ENCODE measurements at regions not wholly inside any gene's neighbourhood (a gene's known extent, or its start where the extent isn't known, plus 50 kb on each side); places are given as distances from the start of the nearest gene placed in this dataset.

GRCh38 chr6:14858808-14859207 lies 387.1 kb upstream of the JARID2 start:
- no peak for DNase-seq
- H3K9me3 ChIP-seq (replicated peaks; ENCODE audit: insufficient read depth, low read length): no peaks in the 10 kb centered on the region
- H3K27ac ChIP-seq (ENCODE audit: low read length): no peak overlapping the region
- no peak overlapping the region for H3K4me2 ChIP-seq (ENCODE audit: low read depth, low read length)
- no peaks in the 10 kb centered on the region for H4K20me1 ChIP-seq (ENCODE audit: insufficient read depth, low read length)
- no peak overlapping the region for H3K4me3 ChIP-seq (ENCODE audit: low read length)
- no peaks in the 10 kb centered on the region for H3K9me2 ChIP-seq (replicated peaks; ENCODE audit: insufficient read depth, low read length)
- no peaks in the 10 kb centered on the region for H3K79me2 ChIP-seq (ENCODE audit: low read length)
- no peak overlapping the region for H2AFZ ChIP-seq (ENCODE audit: low read length)
- no peaks in the 10 kb centered on the region for H3K4me1 ChIP-seq (ENCODE audit: low read length)
- TF ChIP-seq CTCF (IDR thresholded peaks at IDR 0.05; ENCODE audit: low read length) (no peak), EZH2phosphoT487 (IDR thresholded peaks at IDR 0.05; ENCODE audit: low read length) (no peak), EZH2 (optimal IDR thresholded peaks at IDR 0.05; ENCODE audit: low read depth, low read length) (no peak)
- no peaks in the 10 kb centered on the region for H3K36me3 ChIP-seq (replicated peaks; ENCODE audit: insufficient read depth, low read length)
- H3K27me3 ChIP-seq (replicated peaks; ENCODE audit: insufficient read depth, low read length): no peaks in the 10 kb centered on the region
- H3F3A ChIP-seq (ENCODE audit: insufficient read depth, low read length): no peaks in the 10 kb centered on the region
- H3K9ac ChIP-seq (ENCODE audit: low read length): no peak overlapping the region

- no peak overlapping the region for H3K4me2 ChIP-seq (ENCODE audit: low read depth, low read length)
- no peaks in the 10 kb centered on the region for H3K4me1 ChIP-seq (ENCODE audit: low read length)
- H3K79me2 ChIP-seq (ENCODE audit: low read length): no peaks in the 10 kb centered on the region
- no peak overlapping the region for H3K27ac ChIP-seq (ENCODE audit: low read length)
- DNase-seq: no peak
- no peak overlapping the region for H3K9ac ChIP-seq (ENCODE audit: low read length)
- no peaks in the 10 kb centered on the region for H3K9me2 ChIP-seq (replicated peaks; ENCODE audit: insufficient read depth, low read length)
- no peaks in the 10 kb centered on the region for H3K9me3 ChIP-seq (replicated peaks; ENCODE audit: insufficient read depth, low read length)
- no peaks in the 10 kb centered on the region for H3K27me3 ChIP-seq (replicated peaks; ENCODE audit: insufficient read depth, low read length)
- no peak for TF ChIP-seq EZH2phosphoT487 (IDR thresholded peaks at IDR 0.05; ENCODE audit: low read length)
- TF ChIP-seq CTCF (IDR thresholded peaks at IDR 0.05; ENCODE audit: low read length): no peak
- no peak for TF ChIP-seq EZH2 (optimal IDR thresholded peaks at IDR 0.05; ENCODE audit: low read depth, low read length)
- H3F3A ChIP-seq (ENCODE audit: insufficient read depth, low read length): no peaks in the 10 kb centered on the region
- H3K4me3 ChIP-seq (ENCODE audit: low read length): no peak overlapping the region
- H4K20me1 ChIP-seq (ENCODE audit: insufficient read depth, low read length): no peaks in the 10 kb centered on the region
- no peak overlapping the region for H2AFZ ChIP-seq (ENCODE audit: low read length)
- H3K36me3 ChIP-seq (replicated peaks; ENCODE audit: insufficient read depth, low read length): no peaks in the 10 kb centered on the region
Measured at GRCh38 chr6:14860774-14861173, 385.1 kb upstream of the JARID2 start.

GRCh38 chr6:14861491-14861943 lies 384.4 kb upstream of the JARID2 start:
- Histone ChIP-seq H3K4me2 (ENCODE audit: low read depth, low read length) (no peak overlapping the region), H3K9me2 (replicated peaks; ENCODE audit: insufficient read depth, low read length) (no peaks in the 10 kb centered on the region), H3K36me3 (replicated peaks; ENCODE audit: insufficient read depth, low read length) (no peaks in the 10 kb centered on the region), H3K27ac (ENCODE audit: low read length) (no peak overlapping the region), H3K9ac (ENCODE audit: low read length) (no peak overlapping the region), H3K79me2 (ENCODE audit: low read length) (no peaks in the 10 kb centered on the region), H3K27me3 (replicated peaks; ENCODE audit: insufficient read depth, low read length) (no peaks in the 10 kb centered on the region), H3F3A (ENCODE audit: insufficient read depth, low read length) (no peaks in the 10 kb centered on the region), H4K20me1 (ENCODE audit: insufficient read depth, low read length) (no peaks in the 10 kb centered on the region), H3K4me1 (ENCODE audit: low read length) (no peaks in the 10 kb centered on the region), H2AFZ (ENCODE audit: low read length) (no peak overlapping the region), H3K9me3 (replicated peaks; ENCODE audit: insufficient read depth, low read length) (no peaks in the 10 kb centered on the region), H3K4me3 (ENCODE audit: low read length) (no peak overlapping the region)
- TF ChIP-seq CTCF (IDR thresholded peaks at IDR 0.05; ENCODE audit: low read length) (no peak), EZH2 (optimal IDR thresholded peaks at IDR 0.05; ENCODE audit: low read depth, low read length) (no peak), EZH2phosphoT487 (IDR thresholded peaks at IDR 0.05; ENCODE audit: low read length) (no peak)
- no peak for DNase-seq

Measured in MM.1S (cell line).